ENCODE measurements at regions not wholly inside any gene's neighbourhood (a gene's known extent, or its start where the extent isn't known, plus 50 kb on each side); places are given as distances from the start of the nearest gene placed in this dataset.

DNA sequence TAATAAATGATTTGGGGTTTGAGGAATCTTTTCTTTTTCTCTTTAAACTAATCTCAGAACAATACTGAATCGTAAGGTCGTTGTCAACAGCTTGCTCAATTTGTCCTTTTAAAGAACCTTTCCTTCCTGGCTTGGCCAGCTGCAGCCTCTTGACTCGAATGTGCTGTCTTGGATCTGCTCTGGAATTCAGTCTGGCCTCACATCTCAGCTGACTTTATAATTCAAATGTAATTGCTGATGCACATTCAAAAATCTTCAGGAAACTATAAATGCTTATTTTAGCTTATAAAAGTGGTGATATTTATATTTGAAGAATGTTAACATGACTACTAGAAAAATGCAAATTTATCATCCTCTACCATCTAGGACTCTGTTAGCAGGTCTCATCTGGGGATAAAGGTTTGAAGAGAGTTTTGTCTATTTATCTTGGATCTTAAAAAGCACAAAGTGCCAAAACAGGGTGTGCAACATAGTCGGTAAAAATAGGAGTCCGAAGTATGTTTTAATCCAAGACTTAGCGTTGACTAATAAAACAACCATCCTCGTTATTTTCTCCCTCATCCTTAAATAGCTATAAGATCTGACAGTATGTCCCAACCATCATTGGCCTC is 1035.2 kb downstream of the MCTP2 start:
- Histone ChIP-seq H3K9me3 (ENCODE audit: low read depth) (no peaks in the 10 kb centered on the region), H3K36me3 (no peaks in the 10 kb centered on the region), H3K4me1 (ENCODE audit: low read depth) (no peaks in the 10 kb centered on the region), H3K27ac (no peak overlapping the region), H3K4me3 (no peak overlapping the region), H3K27me3 (no peaks in the 10 kb centered on the region)
- TF ChIP-seq, protein P1, sequence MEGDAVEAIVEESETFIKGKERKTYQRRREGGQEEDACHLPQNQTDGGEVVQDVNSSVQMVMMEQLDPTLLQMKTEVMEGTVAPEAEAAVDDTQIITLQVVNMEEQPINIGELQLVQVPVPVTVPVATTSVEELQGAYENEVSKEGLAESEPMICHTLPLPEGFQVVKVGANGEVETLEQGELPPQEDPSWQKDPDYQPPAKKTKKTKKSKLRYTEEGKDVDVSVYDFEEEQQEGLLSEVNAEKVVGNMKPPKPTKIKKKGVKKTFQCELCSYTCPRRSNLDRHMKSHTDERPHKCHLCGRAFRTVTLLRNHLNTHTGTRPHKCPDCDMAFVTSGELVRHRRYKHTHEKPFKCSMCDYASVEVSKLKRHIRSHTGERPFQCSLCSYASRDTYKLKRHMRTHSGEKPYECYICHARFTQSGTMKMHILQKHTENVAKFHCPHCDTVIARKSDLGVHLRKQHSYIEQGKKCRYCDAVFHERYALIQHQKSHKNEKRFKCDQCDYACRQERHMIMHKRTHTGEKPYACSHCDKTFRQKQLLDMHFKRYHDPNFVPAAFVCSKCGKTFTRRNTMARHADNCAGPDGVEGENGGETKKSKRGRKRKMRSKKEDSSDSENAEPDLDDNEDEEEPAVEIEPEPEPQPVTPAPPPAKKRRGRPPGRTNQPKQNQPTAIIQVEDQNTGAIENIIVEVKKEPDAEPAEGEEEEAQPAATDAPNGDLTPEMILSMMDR (IDR thresholded peaks at IDR 0.05; ENCODE audit: low read depth, low read length): no peak
- peak in 1 of 2 donors; percentile 61 for DNase-seq (ENCODE audit: low read depth in 1 of 2, low spot score in 1 of 2)

DNA sequence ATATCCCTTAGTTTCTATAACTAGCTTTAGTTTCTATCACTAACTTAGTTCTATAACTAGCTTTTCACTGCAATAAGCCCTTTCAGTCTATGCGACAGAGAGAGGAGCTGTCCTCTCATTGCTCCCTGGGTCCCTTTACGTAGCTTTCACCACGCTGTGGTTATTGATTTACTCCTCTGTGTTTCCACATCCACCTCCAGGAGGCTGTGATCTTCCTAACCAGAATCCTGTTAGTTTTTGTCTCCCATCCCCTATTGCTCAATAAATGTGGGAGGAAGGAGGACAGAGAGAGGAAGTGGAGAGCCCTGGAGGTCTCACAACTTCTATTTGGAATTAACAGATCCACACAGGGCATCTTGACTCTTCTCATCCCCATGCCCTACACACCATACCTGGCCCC is 1036.1 kb downstream of the MCTP2 start:
- H3K4me1 ChIP-seq (ENCODE audit: low read depth): no peaks in the 10 kb centered on the region
- TF ChIP-seq, protein P1 (IDR thresholded peaks at IDR 0.05; ENCODE audit: low read depth, low read length): peak; percentile 7
- no peak for DNase-seq (ENCODE audit: low read depth in 1 of 2, low spot score in 1 of 2)
- no peak overlapping the region for H3K27ac ChIP-seq
- no peaks in the 10 kb centered on the region for H3K27me3 ChIP-seq
- no peaks in the 10 kb centered on the region for H3K9me3 ChIP-seq (ENCODE audit: low read depth)
- no peaks in the 10 kb centered on the region for H3K36me3 ChIP-seq
- H3K4me3 ChIP-seq: no peak overlapping the region

DNA sequence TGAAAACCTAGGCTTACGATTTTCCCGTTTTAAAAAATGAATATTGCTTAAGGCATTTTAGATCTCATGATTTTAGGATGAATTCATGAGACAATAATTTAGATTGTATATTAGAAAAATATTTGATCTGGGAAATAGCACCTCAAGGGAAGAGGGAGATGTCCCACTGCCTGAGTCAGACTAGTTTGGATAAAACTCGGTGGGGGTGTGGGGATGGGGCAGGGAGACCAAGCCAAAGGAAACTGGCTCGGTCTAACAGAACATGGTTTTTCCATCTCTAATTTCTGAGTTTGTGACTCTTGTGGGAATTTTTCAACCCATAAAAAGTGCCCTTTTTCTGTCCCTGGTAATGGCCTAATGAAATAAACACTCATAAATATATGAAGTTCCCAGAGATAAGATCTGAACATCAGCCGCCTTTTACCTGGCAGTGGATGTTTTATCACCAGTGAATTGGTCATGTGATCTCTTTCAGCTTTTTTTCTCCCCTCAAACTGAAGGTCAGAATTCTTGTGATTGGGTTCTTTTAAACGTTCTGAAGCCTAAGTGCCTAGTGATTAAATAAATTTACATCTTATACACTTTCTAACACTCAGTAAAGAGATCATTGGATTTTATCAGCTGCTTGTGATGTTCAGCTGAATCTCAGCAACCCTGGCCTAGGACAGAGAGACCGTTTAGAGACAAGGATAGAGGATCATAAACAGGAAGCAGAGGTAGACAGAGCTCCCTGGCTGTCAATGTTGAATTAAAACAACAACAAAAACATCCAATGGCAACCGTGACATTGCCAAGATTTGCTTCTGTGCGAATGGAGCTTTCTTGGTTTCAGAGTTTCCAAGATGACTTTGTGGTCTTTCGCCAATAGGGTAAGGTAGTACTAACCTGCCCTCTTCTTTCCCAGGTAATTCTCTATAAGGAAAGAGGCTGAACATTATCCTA is 1038.2 kb downstream of the MCTP2 start:
- TF ChIP-seq, protein P1 (IDR thresholded peaks at IDR 0.05; ENCODE audit: low read depth, low read length): no peak
- H3K9me3 ChIP-seq (ENCODE audit: low read depth): no peaks in the 10 kb centered on the region
- no peak overlapping the region for H3K27ac ChIP-seq
- no peak overlapping the region for H3K4me3 ChIP-seq
- no peaks in the 10 kb centered on the region for H3K4me1 ChIP-seq (ENCODE audit: low read depth)
- no peaks in the 10 kb centered on the region for H3K36me3 ChIP-seq
- no peak for DNase-seq (ENCODE audit: low read depth in 1 of 2, low spot score in 1 of 2)
- no peaks in the 10 kb centered on the region for H3K27me3 ChIP-seq

DNA sequence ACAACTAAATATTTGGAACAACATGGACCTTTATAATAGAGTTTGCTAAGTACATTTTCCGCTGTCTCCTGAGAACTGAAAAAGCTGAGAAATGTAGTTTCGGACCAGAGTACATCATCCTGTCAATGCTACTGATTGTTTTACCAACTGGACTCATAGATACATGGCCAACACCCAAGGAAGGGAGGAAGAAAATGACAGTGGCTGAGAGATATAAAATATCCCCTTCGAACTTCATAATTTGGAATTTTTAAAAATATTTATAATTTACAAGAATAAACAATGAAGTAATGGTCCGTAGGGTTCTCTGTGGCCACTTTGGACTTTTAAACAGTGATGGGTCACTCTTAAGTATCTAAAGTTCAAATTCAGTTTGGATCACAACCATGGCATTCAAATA is 1042.7 kb downstream of the MCTP2 start:
- Histone ChIP-seq H3K36me3 (no peaks in the 10 kb centered on the region), H3K27me3 (no peaks in the 10 kb centered on the region), H3K4me1 (ENCODE audit: low read depth) (peaks cover 8% of the 10 kb centered on the region), H3K4me3 (no peak overlapping the region), H3K9me3 (ENCODE audit: low read depth) (no peaks in the 10 kb centered on the region), H3K27ac (no peak overlapping the region)
- TF ChIP-seq, protein P1 (IDR thresholded peaks at IDR 0.05; ENCODE audit: low read depth, low read length): no peak
- no peak for DNase-seq (ENCODE audit: low read depth in 1 of 2, low spot score in 1 of 2)

DNA sequence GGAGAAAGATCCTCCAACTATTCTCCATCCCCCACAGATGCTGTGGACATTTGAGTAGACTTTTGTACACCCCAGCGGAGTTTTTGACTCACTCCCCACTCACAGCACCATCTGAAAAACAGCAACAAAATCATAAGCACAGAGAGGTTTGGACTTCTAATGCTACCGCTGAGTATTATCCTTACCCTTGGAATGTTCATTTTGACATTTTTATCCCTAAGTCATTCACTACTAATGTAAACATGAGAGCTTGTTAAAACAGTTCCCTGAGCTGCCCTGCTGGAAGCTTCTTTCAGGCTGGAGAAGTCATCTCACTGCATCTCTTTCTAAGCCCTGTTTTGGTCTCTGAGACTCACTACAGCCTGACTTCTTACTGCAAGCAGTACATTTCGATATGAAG is 1045.9 kb downstream of the MCTP2 start:
- DNase-seq (ENCODE audit: low read depth in 1 of 2, low spot score in 1 of 2): no peak
- TF ChIP-seq, protein P1 (IDR thresholded peaks at IDR 0.05; ENCODE audit: low read depth, low read length): no peak
- Histone ChIP-seq H3K9me3 (ENCODE audit: low read depth) (no peaks in the 10 kb centered on the region), H3K4me3 (no peak overlapping the region), H3K27ac (no peak overlapping the region), H3K36me3 (no peaks in the 10 kb centered on the region), H3K27me3 (no peaks in the 10 kb centered on the region), H3K4me1 (ENCODE audit: low read depth) (peaks cover 8% of the 10 kb centered on the region)

Data from cardiac muscle cell (in vitro differentiated cells and primary cell).